Suprapubic skin (tissue), 4 donors: ENCODE measurements at regions not wholly inside any gene's neighbourhood (a gene's known extent, or its start where the extent isn't known, plus 50 kb on each side); places are given as distances from the start of the nearest gene placed in this dataset.

Experiments used
- DNase-seq, 2 donors: peaks; one replicate each; pipeline ENCODE4 v3.0.0-alpha.2; 2019; ENCODE audit warnings: low spot score in 2 of 2
- H3K27ac ChIP-seq: fragments of 200-600 bp; sonication (generic); one replicate; pipeline ENCODE4 v1.5.1; 2019
- H3K27me3 ChIP-seq: fragments of 200-600 bp; sonication (generic); one replicate; pipeline ENCODE4 v1.5.1; 2019
- H3K36me3 ChIP-seq: fragments of 200-600 bp; sonication (generic); one replicate; pipeline ENCODE4 v1.5.1; 2019
- H3K4me1 ChIP-seq: fragments of 200-600 bp; sonication (generic); one replicate; pipeline ENCODE4 v1.5.1; 2019
- H3K4me3 ChIP-seq: fragments of 200-600 bp; sonication (generic); one replicate; pipeline ENCODE4 v1.5.1; 2019; ENCODE audit warnings: mild to moderate bottlenecking
- H3K9me3 ChIP-seq: fragments of 200-600 bp; sonication (generic); one replicate; pipeline ENCODE4 v1.5.1; 2019
- EP300 ChIP-seq: sonication (generic); formaldehyde crosslinking; IDR thresholded peaks from one replicate; pipeline ENCODE4 v1.6.1; 2017; ENCODE audit warnings: antibody characterized with exemption
- POLR2A ChIP-seq, 2 donors: fragments of 450-650 bp; IDR thresholded peaks; one replicate each; pipeline ENCODE4 v1.6.1; 2017; ENCODE audit warnings: antibody characterized with exemption in 2 of 2, mild to moderate bottlenecking in 2 of 2, moderate library complexity in 2 of 2
- POLR2AphosphoS5 ChIP-seq, 3 donors: sonication (generic); formaldehyde crosslinking; IDR thresholded peaks; one replicate each; pipeline ENCODE4 v1.6.1; 2017; ENCODE audit warnings: antibody characterized with exemption in 3 of 3
- WGBS: methylation state at CpG from one replicate; pipeline ENCODE4 v1.1.5; 2018; 5-methylcytosine and 5-hydroxymethylcytosine counted together
- TF ChIP-seq, protein P1 (sequence below), 2 donors: fragments of 200-600 bp in 1 of 2; fragments of 450-650 bp in 1 of 2; sonication (generic) in 1 of 2; IDR thresholded peaks; one replicate each; pipeline ENCODE4 v1.5.1; 2016 to 2019; ENCODE audit warnings: antibody characterized with exemption in 2 of 2, mild to moderate bottlenecking in 1 of 2, moderate library complexity in 1 of 2

- Histone ChIP-seq H3K27me3 (peaks cover 3% of the 10 kb centered on the region), H3K9me3 (no peaks in the 10 kb centered on the region), H3K27ac (no peak overlapping the region), H3K4me3 (no peak overlapping the region), H3K4me1 (no peaks in the 10 kb centered on the region), H3K36me3 (no peaks in the 10 kb centered on the region)
- TF ChIP-seq POLR2AphosphoS5 (IDR thresholded peaks at IDR 0.05) (no peak), POLR2A (IDR thresholded peaks at IDR 0.05) (no peak), EP300 (no peak)
- TF ChIP-seq, protein P1, sequence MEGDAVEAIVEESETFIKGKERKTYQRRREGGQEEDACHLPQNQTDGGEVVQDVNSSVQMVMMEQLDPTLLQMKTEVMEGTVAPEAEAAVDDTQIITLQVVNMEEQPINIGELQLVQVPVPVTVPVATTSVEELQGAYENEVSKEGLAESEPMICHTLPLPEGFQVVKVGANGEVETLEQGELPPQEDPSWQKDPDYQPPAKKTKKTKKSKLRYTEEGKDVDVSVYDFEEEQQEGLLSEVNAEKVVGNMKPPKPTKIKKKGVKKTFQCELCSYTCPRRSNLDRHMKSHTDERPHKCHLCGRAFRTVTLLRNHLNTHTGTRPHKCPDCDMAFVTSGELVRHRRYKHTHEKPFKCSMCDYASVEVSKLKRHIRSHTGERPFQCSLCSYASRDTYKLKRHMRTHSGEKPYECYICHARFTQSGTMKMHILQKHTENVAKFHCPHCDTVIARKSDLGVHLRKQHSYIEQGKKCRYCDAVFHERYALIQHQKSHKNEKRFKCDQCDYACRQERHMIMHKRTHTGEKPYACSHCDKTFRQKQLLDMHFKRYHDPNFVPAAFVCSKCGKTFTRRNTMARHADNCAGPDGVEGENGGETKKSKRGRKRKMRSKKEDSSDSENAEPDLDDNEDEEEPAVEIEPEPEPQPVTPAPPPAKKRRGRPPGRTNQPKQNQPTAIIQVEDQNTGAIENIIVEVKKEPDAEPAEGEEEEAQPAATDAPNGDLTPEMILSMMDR (IDR thresholded peaks at IDR 0.05) = no peak
- no peak for DNase-seq
- 88% methylated on average over 9 of the region's 9 CpGs for WGBS
Observed at GRCh38 chr6:2465336-2465735, 219.9 kb upstream of the GMDS start.

- Histone ChIP-seq H3K27me3 (peaks cover 3% of the 10 kb centered on the region), H3K36me3 (no peaks in the 10 kb centered on the region), H3K4me1 (no peaks in the 10 kb centered on the region), H3K4me3 (no peak overlapping the region), H3K9me3 (no peaks in the 10 kb centered on the region), H3K27ac (no peak overlapping the region)
- TF ChIP-seq POLR2A (IDR thresholded peaks at IDR 0.05) = no peak
- TF ChIP-seq POLR2AphosphoS5 (IDR thresholded peaks at IDR 0.05) = no peak
- TF ChIP-seq, protein P1 (IDR thresholded peaks at IDR 0.05) = no peak
- no peak for TF ChIP-seq EP300
- DNase-seq = no peak
- 79% methylated on average over 5 of the region's 5 CpGs for WGBS
Observed at GRCh38 chr6:2464641-2465040, 219.2 kb upstream of the GMDS start.

- DNase-seq = no peak
- no peaks in the 10 kb centered on the region for H3K4me1 ChIP-seq
- no peaks in the 10 kb centered on the region for H3K9me3 ChIP-seq
- no peak for TF ChIP-seq POLR2A (IDR thresholded peaks at IDR 0.05)
- TF ChIP-seq, protein P1 (IDR thresholded peaks at IDR 0.05) = no peak
- TF ChIP-seq EP300 = no peak
- TF ChIP-seq POLR2AphosphoS5 (IDR thresholded peaks at IDR 0.05) = no peak
- H3K4me3 ChIP-seq = no peak overlapping the region
- 97% methylated on average over 7 of the region's 10 CpGs for WGBS
- H3K36me3 ChIP-seq = no peaks in the 10 kb centered on the region
- peaks cover 3% of the 10 kb centered on the region for H3K27me3 ChIP-seq
- H3K27ac ChIP-seq = no peak overlapping the region
Observed at GRCh38 chr6:2462831-2463230, 217.4 kb upstream of the GMDS start.

DNA sequence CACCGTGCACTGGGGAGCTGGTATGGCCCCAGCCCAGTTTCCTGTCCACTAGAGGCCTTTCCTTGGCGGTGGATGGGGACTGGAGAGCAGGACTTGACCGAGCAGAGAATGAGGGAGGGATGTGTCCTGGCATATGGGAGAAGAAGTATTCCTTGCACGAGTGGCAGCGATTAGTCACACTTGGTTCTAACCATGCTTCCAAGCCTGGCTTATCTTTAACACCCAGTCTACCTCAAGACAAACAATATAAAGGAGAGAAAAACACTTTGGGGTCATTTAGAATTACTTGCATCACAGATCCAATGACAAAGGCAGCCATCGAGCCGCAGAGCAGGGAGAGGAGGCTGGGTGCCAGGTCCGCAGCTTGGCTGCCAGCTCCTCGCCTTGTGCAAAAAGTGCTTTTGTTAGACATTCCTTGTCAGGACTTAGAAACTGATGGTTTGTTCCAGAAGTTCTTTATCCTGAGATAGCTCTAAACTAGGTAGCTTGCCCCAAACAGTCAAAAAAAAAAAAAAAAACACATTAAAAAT, 214.9 kb upstream of the GMDS start:
- TF ChIP-seq POLR2A (IDR thresholded peaks at IDR 0.05) = no peak
- TF ChIP-seq EP300 = no peak
- TF ChIP-seq, protein P1 (IDR thresholded peaks at IDR 0.05) = no peak
- no peak for TF ChIP-seq POLR2AphosphoS5 (IDR thresholded peaks at IDR 0.05)
- H3K27ac ChIP-seq = no peak overlapping the region
- no peaks in the 10 kb centered on the region for H3K9me3 ChIP-seq
- no peak for DNase-seq
- 79% methylated on average over 9 of the region's 9 CpGs for WGBS
- H3K36me3 ChIP-seq = no peaks in the 10 kb centered on the region
- H3K27me3 ChIP-seq = no peaks in the 10 kb centered on the region
- no peaks in the 10 kb centered on the region for H3K4me1 ChIP-seq
- no peak overlapping the region for H3K4me3 ChIP-seq

DNA sequence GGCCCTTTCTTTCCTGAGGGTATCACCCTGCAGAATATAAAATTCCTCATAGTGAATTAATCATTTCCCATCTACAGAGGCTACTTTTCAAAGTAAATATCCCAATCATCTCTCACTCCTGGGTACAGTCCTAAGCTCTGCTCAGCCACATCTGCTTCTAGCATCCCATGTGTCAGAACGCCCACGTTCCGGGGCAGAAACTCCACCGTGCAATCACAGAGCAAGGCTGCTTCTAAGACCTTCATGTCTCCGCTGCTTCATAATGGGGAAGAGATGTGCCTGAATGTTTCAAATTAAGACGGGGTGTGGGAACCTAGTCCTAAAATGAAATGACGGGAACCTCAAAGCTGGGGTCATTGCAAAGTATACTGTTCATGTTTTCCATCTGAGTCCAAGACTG, 208.8 kb upstream of the GMDS start:
- no peak for TF ChIP-seq EP300
- no peak for TF ChIP-seq POLR2A (IDR thresholded peaks at IDR 0.05)
- TF ChIP-seq, protein P1 (IDR thresholded peaks at IDR 0.05) = no peak
- TF ChIP-seq POLR2AphosphoS5 (IDR thresholded peaks at IDR 0.05) = no peak
- no peak overlapping the region for H3K27ac ChIP-seq
- no peaks in the 10 kb centered on the region for H3K4me1 ChIP-seq
- H3K27me3 ChIP-seq = no peaks in the 10 kb centered on the region
- H3K4me3 ChIP-seq = no peak overlapping the region
- H3K9me3 ChIP-seq = no peaks in the 10 kb centered on the region
- no peak for DNase-seq
- 72% methylated on average over 7 of the region's 7 CpGs for WGBS
- no peaks in the 10 kb centered on the region for H3K36me3 ChIP-seq
